GM18868 (cell line): ENCODE measurements at regions not wholly inside any gene's neighbourhood (a gene's known extent, or its start where the extent isn't known, plus 50 kb on each side); places are given as distances from the start of the nearest gene placed in this dataset.
A peak's percentile ranks its signal among the peaks of the same experiment; 100 is the strongest.
"Not testable (repeated sequence)": the region's sequence is repeated elsewhere in the genome, so short reads cannot be mapped to it uniquely, and the experiment has no call there.

Source experiments
- ATAC-seq: cut with Tn5 transposase; IDR thresholded peaks from one replicate; pipeline ENCODE4 v1.9.1; 2021; ENCODE audit warnings: mild to moderate bottlenecking, moderate library complexity; ENCODE audit not compliant: unreplicated experiment

- not testable (repeated sequence) for ATAC-seq
These were observed 52.3 kb upstream of the MAN1A2 start for GRCh38 chr1:117314951-117315350.

GRCh38 chr1:117313555-117313954, 53.7 kb upstream of the MAN1A2 start:
- ATAC-seq: no peak

- peak; percentile 53 for ATAC-seq
These were observed 54.7 kb upstream of the MAN1A2 start for GRCh38 chr1:117312453-117313138.

- ATAC-seq: no peak
These were observed 58.8 kb upstream of the MAN1A2 start for GRCh38 chr1:117308311-117308916.

- ATAC-seq: no peak
These were observed 65.3 kb upstream of the MAN1A2 start for GRCh38 chr1:117301901-117302300.

- ATAC-seq: not testable (repeated sequence)
These were observed 67.1 kb upstream of the MAN1A2 start for GRCh38 chr1:117300183-117300582.

GRCh38 chr1:117295001-117295400, 72.2 kb upstream of the MAN1A2 start:
- no peak for ATAC-seq

- no peak for ATAC-seq
These were observed 76.4 kb upstream of the MAN1A2 start for GRCh38 chr1:117290890-117291289.

- ATAC-seq: no peak
These were observed 77.9 kb upstream of the MAN1A2 start for GRCh38 chr1:117289316-117289870.

- no peak for ATAC-seq
These were observed 75.8 kb upstream of the VTCN1 start for GRCh38 chr1:117286562-117286961.

- no peak for ATAC-seq
These were observed 75.4 kb upstream of the VTCN1 start for GRCh38 chr1:117286145-117286544.

- ATAC-seq: no peak
These were observed 73.9 kb upstream of the VTCN1 start for GRCh38 chr1:117284399-117285215.

GRCh38 chr1:117278531-117278930, 67.8 kb upstream of the VTCN1 start:
- no peak for ATAC-seq

- peak; percentile 54 for ATAC-seq
These were observed 64.3 kb upstream of the VTCN1 start for GRCh38 chr1:117275055-117275454.

GRCh38 chr1:117271959-117272358, 61.2 kb upstream of the VTCN1 start:
- no peak for ATAC-seq

GRCh38 chr1:117271129-117271528, 60.4 kb upstream of the VTCN1 start:
- no peak for ATAC-seq

GRCh38 chr1:117270679-117271078, 60.0 kb upstream of the VTCN1 start:
- ATAC-seq: no peak

- ATAC-seq: no peak
These were observed 58.1 kb upstream of the VTCN1 start for GRCh38 chr1:117268535-117269455.

- no peak for ATAC-seq
These were observed 56.6 kb upstream of the VTCN1 start for GRCh38 chr1:117267232-117267774.

GRCh38 chr1:117262976-117263375, 52.2 kb upstream of the VTCN1 start:
- no peak for ATAC-seq
